GM12864 (cell line): ENCODE measurements at regions not wholly inside any gene's neighbourhood (a gene's known extent, or its start where the extent isn't known, plus 50 kb on each side); places are given as distances from the start of the nearest gene placed in this dataset.
"Not testable (repeated sequence)": the region's sequence is repeated elsewhere in the genome, so short reads cannot be mapped to it uniquely, and the experiment has no call there.

Source experiments
- DNase-seq: peaks from one replicate; pipeline ENCODE4 v3.0.0-alpha.2; 2011; ENCODE audit warnings: low read depth
- H3K4me3 ChIP-seq: 2 replicates; pipeline ENCODE4 v1.5.1; 2011; ENCODE audit warnings: mild to moderate bottlenecking, low read depth, low read length, control low read depth
- TF ChIP-seq, protein P1 (sequence below): IDR thresholded peaks from 2 replicates; pipeline ENCODE4 v1.5.1; 2011; ENCODE audit warnings: low read depth, mild to moderate bottlenecking, moderate library complexity, low read length, control low read depth, inconsistent platforms; ENCODE audit errors: missing control alignments

DNA sequence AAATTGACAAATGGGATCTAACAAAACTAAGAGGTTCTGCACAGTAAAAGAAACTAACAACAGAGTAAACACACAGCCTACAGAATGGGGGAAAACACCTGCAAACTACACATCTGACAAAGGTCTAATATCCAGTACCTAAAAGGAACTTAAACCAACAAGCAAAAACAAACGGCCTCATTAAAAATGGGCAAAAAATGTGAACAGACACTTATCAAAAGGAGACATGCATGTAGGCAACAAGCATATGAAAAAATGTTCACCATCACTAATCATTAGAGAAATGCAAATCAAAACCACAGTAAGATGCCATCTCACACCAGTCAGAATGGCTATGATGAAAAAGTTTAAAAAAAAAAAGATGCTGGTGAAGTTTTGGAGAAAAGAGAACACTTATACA is 197.4 kb downstream of the KBTBD2 start:
- TF ChIP-seq, protein P1, sequence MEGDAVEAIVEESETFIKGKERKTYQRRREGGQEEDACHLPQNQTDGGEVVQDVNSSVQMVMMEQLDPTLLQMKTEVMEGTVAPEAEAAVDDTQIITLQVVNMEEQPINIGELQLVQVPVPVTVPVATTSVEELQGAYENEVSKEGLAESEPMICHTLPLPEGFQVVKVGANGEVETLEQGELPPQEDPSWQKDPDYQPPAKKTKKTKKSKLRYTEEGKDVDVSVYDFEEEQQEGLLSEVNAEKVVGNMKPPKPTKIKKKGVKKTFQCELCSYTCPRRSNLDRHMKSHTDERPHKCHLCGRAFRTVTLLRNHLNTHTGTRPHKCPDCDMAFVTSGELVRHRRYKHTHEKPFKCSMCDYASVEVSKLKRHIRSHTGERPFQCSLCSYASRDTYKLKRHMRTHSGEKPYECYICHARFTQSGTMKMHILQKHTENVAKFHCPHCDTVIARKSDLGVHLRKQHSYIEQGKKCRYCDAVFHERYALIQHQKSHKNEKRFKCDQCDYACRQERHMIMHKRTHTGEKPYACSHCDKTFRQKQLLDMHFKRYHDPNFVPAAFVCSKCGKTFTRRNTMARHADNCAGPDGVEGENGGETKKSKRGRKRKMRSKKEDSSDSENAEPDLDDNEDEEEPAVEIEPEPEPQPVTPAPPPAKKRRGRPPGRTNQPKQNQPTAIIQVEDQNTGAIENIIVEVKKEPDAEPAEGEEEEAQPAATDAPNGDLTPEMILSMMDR, result no peak
- no peak overlapping the region for H3K4me3 ChIP-seq
- no peak for DNase-seq

GRCh38 chr7:32691965-32692815 is 196.9 kb downstream of the AVL9 start:
- DNase-seq, result not testable (repeated sequence)

DNA sequence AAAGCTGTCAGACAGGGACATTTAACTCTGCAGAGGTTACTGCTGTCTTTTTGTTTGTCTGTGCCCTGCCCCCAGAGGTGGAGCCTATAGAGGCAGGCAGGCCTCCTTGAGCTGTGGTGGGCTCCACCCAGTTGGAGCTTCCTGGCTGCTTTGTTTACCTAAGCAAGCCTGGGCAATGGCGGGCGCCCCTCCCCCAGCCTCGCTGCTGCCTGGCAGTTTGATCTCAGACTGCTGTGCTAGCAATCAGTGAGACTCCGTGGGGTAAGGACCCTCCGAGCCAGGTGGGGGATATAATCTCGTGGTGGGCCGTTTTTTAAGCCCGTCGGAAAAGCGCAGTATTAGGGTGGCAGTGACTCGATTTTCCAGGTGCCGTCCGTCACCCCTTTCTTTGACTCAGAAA is 192.8 kb downstream of the AVL9 start:
- not testable (repeated sequence) for H3K4me3 ChIP-seq, DNase-seq

More at GRCh38 chr7:32691965-32692815, 196.9 kb downstream of the AVL9 start:
- H3K4me3 ChIP-seq, result not testable (repeated sequence)

DNA sequence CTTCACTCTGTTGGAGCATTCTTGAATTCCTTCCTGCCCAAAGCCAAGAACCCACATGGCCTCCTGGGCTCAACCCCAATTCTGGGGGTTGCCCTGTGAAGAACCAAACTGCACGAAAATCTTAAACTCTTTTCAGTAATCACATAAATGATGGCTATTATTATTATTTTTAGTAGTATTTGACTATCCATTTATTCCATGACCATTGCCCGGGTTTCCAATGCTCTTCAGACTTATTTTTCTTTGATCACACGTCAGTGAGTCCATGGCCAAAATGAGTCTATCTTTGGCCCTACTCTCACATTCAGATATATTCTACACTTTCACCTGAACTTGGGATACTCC is 185.9 kb downstream of the AVL9 start:
- no peak overlapping the region for H3K4me3 ChIP-seq
- TF ChIP-seq, protein P1, result no peak
- no peak for DNase-seq

- TF ChIP-seq, protein P1, result no peak
- H3K4me3 ChIP-seq, result no peak overlapping the region
- no peak for DNase-seq
Measured at GRCh38 chr7:32680259-32681173, 185.2 kb downstream of the AVL9 start.

GRCh38 chr7:32679192-32679591 is 183.9 kb downstream of the AVL9 start:
- no peak for DNase-seq
- TF ChIP-seq, protein P1, result no peak
- H3K4me3 ChIP-seq, result no peak overlapping the region

GRCh38 chr7:32677593-32677992 is 182.3 kb downstream of the AVL9 start:
- no peak for DNase-seq
- TF ChIP-seq, protein P1, result no peak
- H3K4me3 ChIP-seq, result no peak overlapping the region
